ENCODE measurements at regions not wholly inside any gene's neighbourhood (a gene's known extent, or its start where the extent isn't known, plus 50 kb on each side); places are given as distances from the start of the nearest gene placed in this dataset.

DNA sequence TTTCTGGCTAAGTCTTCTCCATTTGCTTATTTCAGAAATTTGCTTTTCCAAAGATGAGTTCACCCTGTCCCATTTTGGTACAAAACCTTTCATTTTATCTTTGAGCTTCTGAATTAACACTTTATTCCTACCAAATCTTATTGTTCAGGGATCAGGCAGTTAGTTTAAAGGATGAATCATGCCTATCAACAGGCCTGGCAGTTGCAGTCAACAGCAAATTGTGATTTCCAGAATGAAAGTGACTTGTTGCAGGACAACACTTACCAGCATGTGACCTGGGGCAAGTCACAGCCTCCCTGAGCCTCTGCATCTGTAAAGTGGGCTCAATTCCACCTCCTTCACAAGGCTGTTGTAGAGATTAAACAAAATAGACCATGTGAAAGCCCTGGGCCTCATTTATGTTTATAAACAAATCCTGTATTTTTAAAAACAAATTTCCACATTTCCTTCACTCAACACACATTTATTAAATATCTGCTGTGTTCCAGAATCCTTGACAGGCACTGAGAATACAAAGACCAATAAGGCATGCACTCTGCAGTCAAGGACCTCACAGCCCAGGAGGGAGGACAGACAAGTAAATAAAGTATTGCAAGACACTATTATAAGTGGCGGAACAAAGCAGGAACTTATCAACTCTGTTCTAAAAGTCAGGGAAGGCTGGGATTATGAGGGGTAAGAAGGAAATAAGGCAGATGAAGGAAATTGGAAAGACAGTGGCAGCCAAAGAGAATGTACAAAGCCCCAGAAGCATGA lies 359.1 kb upstream of the IL12A start:
- no peak for DNase-seq

GRCh38 chr3:159631226-159631625 lies 357.4 kb upstream of the IL12A start:
- no peak for DNase-seq

GRCh38 chr3:159632128-159632527 lies 356.5 kb upstream of the IL12A start:
- no peak for DNase-seq

DNA sequence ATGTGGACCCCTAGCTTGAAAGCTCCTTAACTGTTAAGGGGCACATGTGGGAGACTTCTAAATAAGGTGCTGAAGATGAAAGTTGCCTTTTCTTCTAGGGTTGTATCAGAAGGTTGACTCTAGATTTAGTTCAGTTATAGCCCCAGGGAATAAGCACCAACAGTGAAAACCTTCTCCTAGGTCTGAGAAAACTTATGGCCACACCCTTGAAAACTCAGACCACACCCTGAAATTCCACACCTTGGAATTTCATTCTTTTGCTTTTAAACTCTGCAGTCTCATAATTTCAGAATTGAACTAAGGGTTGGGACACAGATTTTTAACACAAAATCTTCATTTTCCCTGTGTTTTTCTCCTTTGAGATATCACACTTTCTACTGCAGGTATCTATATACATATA lies 355.8 kb upstream of the IL12A start:
- DNase-seq = no peak

- DNase-seq = no peak
These were observed 354.2 kb upstream of the IL12A start for GRCh38 chr3:159634483-159634882.

- DNase-seq = no peak
These were observed 353.5 kb upstream of the IL12A start for GRCh38 chr3:159635047-159635641.

GRCh38 chr3:159637883-159638542 lies 350.6 kb upstream of the IL12A start:
- DNase-seq = no peak

- DNase-seq = no peak
These were observed 348.4 kb upstream of the IL12A start for GRCh38 chr3:159640225-159640624.

DNA sequence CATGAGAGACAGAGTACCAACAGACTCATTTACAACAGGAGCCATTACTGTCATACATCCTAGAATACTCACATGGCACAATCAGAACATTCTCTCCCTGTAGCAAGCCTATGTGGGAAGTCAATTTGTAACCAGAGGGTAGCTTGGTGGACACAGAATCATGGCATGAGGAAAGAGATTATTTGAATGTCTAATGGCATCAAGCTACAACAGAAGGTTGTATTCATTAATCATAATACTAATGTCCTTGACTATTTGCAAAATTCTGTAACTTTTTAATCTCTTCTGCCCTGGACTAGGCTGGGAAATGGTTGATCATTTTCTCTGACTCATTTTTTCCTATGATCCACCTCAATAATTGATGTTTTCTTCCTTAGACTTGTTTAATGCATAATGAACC lies 345.2 kb upstream of the IL12A start:
- DNase-seq = no peak

DNA sequence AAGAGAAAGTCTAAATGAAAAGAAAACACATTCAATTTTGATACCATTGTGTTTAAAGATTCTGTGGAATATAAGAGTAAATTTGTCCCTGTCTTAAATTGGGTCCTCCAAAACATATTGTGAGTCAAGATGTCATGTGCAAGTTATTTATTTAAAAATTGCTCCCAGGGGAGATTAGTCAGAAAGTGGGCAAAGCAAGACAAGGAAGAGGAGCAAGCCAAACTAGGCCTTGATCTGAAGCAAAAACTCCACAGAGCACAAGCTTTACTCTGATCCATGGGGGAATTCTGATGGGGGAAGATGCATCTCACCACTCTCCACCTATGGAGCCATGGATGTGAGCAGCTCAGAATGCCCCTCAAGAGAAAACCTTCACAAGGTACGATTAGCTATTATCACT lies 342.8 kb upstream of the IL12A start:
- no peak for DNase-seq

- no peak for DNase-seq
These were observed 338.7 kb upstream of the IL12A start for GRCh38 chr3:159649951-159650350.

- DNase-seq = no peak
These were observed 337.9 kb upstream of the IL12A start for GRCh38 chr3:159650726-159651125.

DNA sequence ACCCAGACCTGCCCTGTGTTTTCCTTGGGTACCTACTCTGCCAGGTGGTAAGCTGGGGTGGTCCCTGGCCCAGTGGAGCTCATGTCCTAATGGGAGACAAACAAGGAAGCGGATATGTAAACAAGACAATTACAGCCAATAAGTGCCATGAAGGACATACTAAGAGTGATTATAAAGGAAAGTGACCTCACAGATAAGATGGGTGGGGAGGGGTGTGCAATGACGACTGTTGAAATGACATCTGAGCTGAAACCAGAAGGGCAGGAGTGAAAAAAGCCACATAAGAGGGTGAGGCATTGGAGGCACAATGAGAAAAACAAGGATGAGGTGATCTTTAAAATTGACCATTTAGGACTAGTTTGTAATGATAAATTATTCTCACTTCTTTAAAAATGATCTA lies 336.2 kb upstream of the IL12A start:
- no peak for DNase-seq

GRCh38 chr3:159654183-159655134 lies 334.2 kb upstream of the IL12A start:
- no peak for DNase-seq

- DNase-seq = no peak
These were observed 333.4 kb upstream of the IL12A start for GRCh38 chr3:159655202-159655601.

DNA sequence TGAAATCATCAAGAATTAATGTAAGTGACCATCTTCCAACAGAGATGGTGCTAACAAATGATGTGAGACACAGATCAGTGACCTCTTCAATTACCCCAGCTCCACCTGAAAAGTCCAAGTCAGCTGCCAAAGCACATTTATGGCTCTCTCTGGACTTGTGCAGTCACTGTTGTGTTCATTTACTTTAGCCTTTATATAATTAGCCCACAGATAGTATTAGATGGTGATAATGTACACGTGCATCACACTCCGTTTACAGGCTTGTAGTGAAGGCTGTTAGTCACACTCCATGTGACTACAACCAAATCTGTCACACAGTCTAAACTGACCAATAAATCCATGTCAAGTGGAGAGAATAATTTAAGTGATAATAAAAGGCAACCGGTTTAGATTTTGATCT lies 331.5 kb upstream of the IL12A start:
- DNase-seq = no peak

DNA sequence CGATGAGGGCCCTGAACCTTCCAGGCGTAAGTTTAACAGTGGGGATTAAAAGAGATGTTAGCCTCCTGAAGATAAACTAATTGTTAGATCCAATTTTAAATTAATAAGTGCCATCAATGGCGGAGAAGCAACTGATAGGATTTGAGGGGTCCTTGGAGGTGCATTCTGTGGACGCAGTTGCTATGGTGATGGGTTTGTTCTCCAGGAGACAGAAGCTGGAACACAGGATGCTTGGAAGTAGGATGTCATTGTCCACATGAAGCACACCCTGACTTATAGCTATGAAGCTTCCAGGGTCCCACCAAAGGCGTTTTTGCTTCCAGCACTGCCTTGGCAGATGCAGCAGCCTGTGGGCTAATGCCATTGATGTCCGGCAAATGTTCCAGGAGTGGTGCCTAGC lies 331.0 kb upstream of the IL12A start:
- DNase-seq = no peak

- no peak for DNase-seq
These were observed 328.3 kb upstream of the IL12A start for GRCh38 chr3:159660326-159660725.

- DNase-seq = no peak
These were observed 327.7 kb upstream of the IL12A start for GRCh38 chr3:159660901-159661300.

DNA sequence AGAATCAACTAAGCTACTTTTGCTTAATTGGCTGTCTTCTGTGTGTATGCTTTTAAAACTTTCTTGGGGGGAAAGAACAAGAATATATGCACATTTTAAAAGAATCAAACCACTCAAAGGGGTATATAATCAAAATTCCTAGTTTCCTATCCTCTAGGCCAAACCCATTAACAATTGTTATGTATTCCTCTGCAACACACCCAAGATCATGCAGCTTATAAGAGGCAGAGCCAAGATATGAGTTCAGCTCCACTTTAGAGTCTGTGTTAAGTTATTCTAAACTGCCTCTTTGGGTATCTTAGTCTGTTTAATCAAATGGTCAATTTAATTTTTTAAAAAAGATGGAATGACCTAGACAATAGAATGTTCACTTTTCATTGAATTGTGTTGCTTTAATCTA lies 326.1 kb upstream of the IL12A start:
- DNase-seq = no peak

DNA sequence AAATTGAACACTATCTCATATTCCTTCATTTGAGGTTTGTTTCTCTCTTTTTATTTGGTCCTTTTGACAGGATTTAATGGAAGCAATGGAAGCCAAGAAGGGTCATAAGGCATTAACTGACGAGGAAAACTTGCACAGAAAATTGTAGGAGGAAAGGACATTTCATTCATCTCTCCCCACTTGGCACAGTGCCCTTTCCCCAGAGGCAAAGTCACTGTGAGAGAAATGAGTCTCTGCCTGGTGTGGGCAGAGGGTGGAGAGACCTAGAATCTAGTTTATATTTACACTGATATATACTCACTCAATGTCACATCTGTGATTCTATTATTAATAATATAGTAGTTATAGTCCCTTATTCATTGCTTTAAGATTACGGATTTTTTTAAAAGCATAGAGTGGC lies 324.6 kb upstream of the IL12A start:
- no peak for DNase-seq

DNA sequence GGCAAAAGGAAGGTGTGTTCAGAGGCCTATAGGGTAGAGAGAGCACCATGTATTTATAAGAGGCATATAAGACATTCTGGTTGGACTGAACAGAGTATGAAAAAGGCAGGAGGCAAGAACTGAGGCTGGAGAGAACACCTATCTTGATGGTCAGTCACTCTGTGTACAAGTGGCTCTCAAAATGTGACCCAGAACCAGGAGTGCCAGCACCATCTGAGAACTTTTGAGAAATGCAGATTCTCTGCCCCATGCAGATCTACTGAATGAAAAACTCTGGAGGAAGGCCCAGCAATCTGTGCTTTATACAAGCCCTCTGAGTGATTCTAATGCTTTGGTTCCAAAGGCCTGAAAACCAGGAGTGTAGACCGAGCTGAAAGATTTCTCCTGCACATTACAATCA lies 324.0 kb upstream of the IL12A start:
- DNase-seq = no peak

DNA sequence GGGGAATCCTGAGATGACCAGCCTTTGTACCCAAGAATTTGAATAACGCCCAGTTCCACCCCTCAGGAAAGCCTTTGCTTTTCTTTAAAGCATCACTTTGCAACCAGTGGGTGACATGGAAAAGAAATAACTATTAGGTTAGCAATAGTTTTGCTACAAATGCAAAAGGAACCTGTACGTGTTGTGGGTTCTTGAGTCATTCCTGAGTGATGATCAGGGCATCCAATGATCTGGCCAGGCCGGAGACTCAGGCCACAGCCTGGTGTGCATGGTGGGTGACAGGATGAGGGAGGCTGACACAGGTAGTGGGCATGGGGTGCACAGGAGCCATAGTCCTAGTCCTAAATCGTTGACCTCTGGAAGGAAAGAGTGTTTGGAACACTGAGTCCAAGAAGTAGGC lies 321.4 kb upstream of the IL12A start:
- DNase-seq = no peak
